HEK293 (cell line): ENCODE measurements at regions not wholly inside any gene's neighbourhood (a gene's known extent, or its start where the extent isn't known, plus 50 kb on each side); places are given as distances from the start of the nearest gene placed in this dataset.

Experiments
- CTCF ChIP-seq: fragments of 450-650 bp; formaldehyde crosslinking; IDR thresholded peaks from 2 replicates; pipeline ENCODE4 v1.5.1; 2016; ENCODE audit warnings: missing biosample characterization, missing genetic modification characterization
- YY2 ChIP-seq: fragments of 450-650 bp; formaldehyde crosslinking; IDR thresholded peaks from 2 replicates; pipeline ENCODE4 v1.5.1; 2016; ENCODE audit warnings: missing biosample characterization, missing genetic modification characterization
- ZBTB8A ChIP-seq: fragments of 450-650 bp; formaldehyde crosslinking; IDR thresholded peaks from 2 replicates; pipeline ENCODE4 v1.5.1; 2016; ENCODE audit warnings: missing biosample characterization, missing genetic modification characterization
- ZNF10 ChIP-seq: fragments of 450-650 bp; formaldehyde crosslinking; IDR thresholded peaks from 2 replicates; pipeline ENCODE4 v1.5.1; 2017; ENCODE audit warnings: missing biosample characterization, missing genetic modification characterization
- ZNF132 ChIP-seq: fragments of 450-650 bp; formaldehyde crosslinking; IDR thresholded peaks from 2 replicates; pipeline ENCODE4 v1.5.1; 2017; ENCODE audit warnings: missing biosample characterization, missing genetic modification characterization, borderline replicate concordance
- ZNF133 ChIP-seq: fragments of 450-650 bp; formaldehyde crosslinking; IDR thresholded peaks from 2 replicates; pipeline ENCODE4 v1.5.1; 2016; ENCODE audit warnings: missing biosample characterization, missing genetic modification characterization
- ZNF16 ChIP-seq: fragments of 450-650 bp; formaldehyde crosslinking; IDR thresholded peaks from 2 replicates; pipeline ENCODE4 v1.5.1; 2016; ENCODE audit warnings: low read depth, missing biosample characterization, missing genetic modification characterization
- ZNF23 ChIP-seq: fragments of 450-650 bp; formaldehyde crosslinking; IDR thresholded peaks from 2 replicates; pipeline ENCODE4 v1.5.1; 2016; ENCODE audit warnings: missing biosample characterization, missing genetic modification characterization, borderline replicate concordance
- ZNF518A ChIP-seq: fragments of 450-650 bp; formaldehyde crosslinking; conservative IDR thresholded peaks from 2 replicates; pipeline ENCODE4 v1.5.1; 2016; ENCODE audit warnings: low read depth, missing biosample characterization, missing genetic modification characterization
- ZNF549 ChIP-seq: fragments of 450-650 bp; IDR thresholded peaks from 2 replicates; pipeline ENCODE4 v1.5.1; 2018; ENCODE audit warnings: missing biosample characterization, missing genetic modification characterization, mild to moderate bottlenecking, inconsistent platforms, moderate library complexity
- ZNF558 ChIP-seq: fragments of 450-650 bp; formaldehyde crosslinking; IDR thresholded peaks from 2 replicates; pipeline ENCODE4 v1.5.1; 2016; ENCODE audit warnings: missing biosample characterization, missing genetic modification characterization
- ZNF623 ChIP-seq: fragments of 450-650 bp; formaldehyde crosslinking; IDR thresholded peaks from 2 replicates; pipeline ENCODE4 v1.5.1; 2016; ENCODE audit warnings: missing biosample characterization, missing genetic modification characterization
- ZNF843 ChIP-seq: fragments of 450-650 bp; formaldehyde crosslinking; IDR thresholded peaks from 2 replicates; pipeline ENCODE4 v1.5.1; 2016; ENCODE audit warnings: missing biosample characterization, missing genetic modification characterization
- TF ChIP-seq, protein P1 (sequence below): fragments of 450-650 bp; formaldehyde crosslinking; IDR thresholded peaks from 2 replicates; pipeline ENCODE4 v1.5.1; 2016; ENCODE audit warnings: missing biosample characterization, missing genetic modification characterization

- TF ChIP-seq YY2 (no peak), ZNF558 (tag by site-specific recombination) (no peak), CTCF (tag by site-specific recombination) (no peak), ZNF10 (tag by site-specific recombination) (no peak), ZNF623 (no peak), ZNF16 (no peak), ZNF132 (no peak), ZNF133 (no peak), ZNF518A (no peak), ZNF23 (no peak), ZNF843 (tag by site-specific recombination) (no peak), ZBTB8A (no peak), ZNF549 (no peak)
- TF ChIP-seq, protein P1, sequence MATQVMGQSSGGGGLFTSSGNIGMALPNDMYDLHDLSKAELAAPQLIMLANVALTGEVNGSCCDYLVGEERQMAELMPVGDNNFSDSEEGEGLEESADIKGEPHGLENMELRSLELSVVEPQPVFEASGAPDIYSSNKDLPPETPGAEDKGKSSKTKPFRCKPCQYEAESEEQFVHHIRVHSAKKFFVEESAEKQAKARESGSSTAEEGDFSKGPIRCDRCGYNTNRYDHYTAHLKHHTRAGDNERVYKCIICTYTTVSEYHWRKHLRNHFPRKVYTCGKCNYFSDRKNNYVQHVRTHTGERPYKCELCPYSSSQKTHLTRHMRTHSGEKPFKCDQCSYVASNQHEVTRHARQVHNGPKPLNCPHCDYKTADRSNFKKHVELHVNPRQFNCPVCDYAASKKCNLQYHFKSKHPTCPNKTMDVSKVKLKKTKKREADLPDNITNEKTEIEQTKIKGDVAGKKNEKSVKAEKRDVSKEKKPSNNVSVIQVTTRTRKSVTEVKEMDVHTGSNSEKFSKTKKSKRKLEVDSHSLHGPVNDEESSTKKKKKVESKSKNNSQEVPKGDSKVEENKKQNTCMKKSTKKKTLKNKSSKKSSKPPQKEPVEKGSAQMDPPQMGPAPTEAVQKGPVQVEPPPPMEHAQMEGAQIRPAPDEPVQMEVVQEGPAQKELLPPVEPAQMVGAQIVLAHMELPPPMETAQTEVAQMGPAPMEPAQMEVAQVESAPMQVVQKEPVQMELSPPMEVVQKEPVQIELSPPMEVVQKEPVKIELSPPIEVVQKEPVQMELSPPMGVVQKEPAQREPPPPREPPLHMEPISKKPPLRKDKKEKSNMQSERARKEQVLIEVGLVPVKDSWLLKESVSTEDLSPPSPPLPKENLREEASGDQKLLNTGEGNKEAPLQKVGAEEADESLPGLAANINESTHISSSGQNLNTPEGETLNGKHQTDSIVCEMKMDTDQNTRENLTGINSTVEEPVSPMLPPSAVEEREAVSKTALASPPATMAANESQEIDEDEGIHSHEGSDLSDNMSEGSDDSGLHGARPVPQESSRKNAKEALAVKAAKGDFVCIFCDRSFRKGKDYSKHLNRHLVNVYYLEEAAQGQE (tag by site-specific recombination): no peak
These were observed 1650.0 kb upstream of the CDH6 start for GRCh38 chr5:29543501-29543900.
